IMR-90 (cell line): ENCODE measurements at regions not wholly inside any gene's neighbourhood (a gene's known extent, or its start where the extent isn't known, plus 50 kb on each side); places are given as distances from the start of the nearest gene placed in this dataset.

Experiments
- ATAC-seq: fragments of 200-7000 bp; cut with Tn5 transposase; 2 replicates; pipeline ENCODE4 v1.9.1; 2020; ENCODE audit warnings: low read depth, mild to moderate bottlenecking, moderate library complexity
- BruUV-seq: library from RNA; stranded (reverse); fragments of 400-500 nt; replicated peaks from 2 replicates; lab custom pipeline; 2021; lab: Mats Ljungman, UMichigan
- CTCF ChIA-PET: fragments of 300-600 bp; formaldehyde crosslinking; extraction: SDS; loops from one replicate; lab custom pipeline; 2021; ENCODE audit warnings: antibody characterized with exemption; lab: Yijun Ruan, JAX
- POLR2A ChIA-PET: fragments of 300-600 bp; sonication (Branson Sonifier 250); formaldehyde crosslinking; loops from one replicate; lab custom pipeline; 2022; ENCODE audit warnings: antibody characterized with exemption; ENCODE audit not compliant: unreplicated experiment; lab: Charles Lee
- DNase-seq: peaks from one replicate; pipeline ENCODE4 v3.0.0; 2013
- H2AFZ ChIP-seq: replicated peaks from 2 replicates; pipeline ENCODE3; 2013; ENCODE audit warnings: low read length, mild to moderate bottlenecking; ENCODE audit not compliant: poor library complexity
- H2AK5ac ChIP-seq: 2 replicates; pipeline ENCODE4 v1.6.1; 2013; ENCODE audit warnings: low read depth, low read length, inconsistent platforms
- H2AK9ac ChIP-seq: replicated peaks from 2 replicates; pipeline ENCODE3; 2013; ENCODE audit warnings: mild to moderate bottlenecking, low read depth, low read length, moderate library complexity; ENCODE audit not compliant: poor library complexity
- H2BK120ac ChIP-seq: 2 replicates; pipeline ENCODE4 v1.6.1; 2013; ENCODE audit warnings: low read depth, low read length, inconsistent platforms
- H2BK15ac ChIP-seq: 3 replicates; pipeline ENCODE4 v1.6.1; 2013; ENCODE audit warnings: low read depth, low read length, inconsistent platforms
- H2BK20ac ChIP-seq: 2 replicates; pipeline ENCODE4 v1.6.1; 2013; ENCODE audit warnings: low read depth, mild to moderate bottlenecking, inconsistent platforms, low read length, moderate library complexity
- H2BK5ac ChIP-seq: 2 replicates; pipeline ENCODE4 v1.6.1; 2013; ENCODE audit warnings: mild to moderate bottlenecking, low read depth, low read length, inconsistent platforms; ENCODE audit not compliant: poor library complexity, severe bottlenecking
- H3K14ac ChIP-seq: replicated peaks from 2 replicates; pipeline ENCODE4 v1.6.1; 2013; ENCODE audit warnings: low read depth, low read length, inconsistent platforms
- H3K18ac ChIP-seq: 2 replicates; pipeline ENCODE4 v1.6.1; 2013; ENCODE audit warnings: low read depth, low read length, control low read depth
- H3K23ac ChIP-seq: 2 replicates; pipeline ENCODE4 v1.6.1; 2013; ENCODE audit warnings: low read depth, low read length, inconsistent platforms
- H3K27ac ChIP-seq: 2 replicates; pipeline ENCODE4 v1.5.1; 2013; ENCODE audit warnings: mild to moderate bottlenecking, control low read depth, low read length; ENCODE audit not compliant: insufficient read depth
- H3K27me3 ChIP-seq: 2 replicates; pipeline ENCODE4 v1.6.1; 2013; ENCODE audit warnings: low read length; ENCODE audit not compliant: control insufficient read depth, insufficient read depth
- H3K36me3 ChIP-seq: 2 replicates; pipeline ENCODE4 v1.6.1; 2013; ENCODE audit warnings: low read length, mixed read lengths; ENCODE audit not compliant: control insufficient read depth, insufficient read depth
- H3K4ac ChIP-seq: 2 replicates; pipeline ENCODE4 v1.6.1; 2013; ENCODE audit warnings: low read depth, low read length, inconsistent platforms
- H3K4me1 ChIP-seq: 2 replicates; pipeline ENCODE4 v1.6.1; 2013; ENCODE audit warnings: low read length, mixed read lengths; ENCODE audit not compliant: control insufficient read depth, insufficient read depth
- H3K4me2 ChIP-seq: 2 replicates; pipeline ENCODE4 v1.6.1; 2013; ENCODE audit warnings: low read depth, mild to moderate bottlenecking, control low read depth, low read length, moderate library complexity
- H3K4me3 ChIP-seq: 2 replicates; pipeline ENCODE4 v1.5.1; 2013; ENCODE audit warnings: low read depth, mild to moderate bottlenecking, control low read depth, low read length, moderate library complexity; ENCODE audit not compliant: insufficient read depth
- H3K56ac ChIP-seq: 2 replicates; pipeline ENCODE4 v1.6.1; 2013; ENCODE audit warnings: low read length, inconsistent platforms; ENCODE audit not compliant: insufficient read depth; ENCODE audit errors: extremely low read depth
- H3K79me1 ChIP-seq, 2 experiments: 2 replicates each; pipeline ENCODE4 v1.6.1; 2013; ENCODE audit warnings: low read length in 2 of 2, inconsistent platforms in 1 of 2, low read depth in 1 of 2
- H3K9ac ChIP-seq: 2 replicates; pipeline ENCODE4 v1.6.1; 2013; ENCODE audit warnings: low read depth, low read length, control low read depth
- H3K9me1 ChIP-seq: 2 replicates; pipeline ENCODE4 v1.6.1; 2013; ENCODE audit warnings: low read length, inconsistent platforms; ENCODE audit not compliant: insufficient read depth
- H3K9me3 ChIP-seq: 2 replicates; pipeline ENCODE4 v1.6.1; 2013; ENCODE audit warnings: low read length; ENCODE audit not compliant: control insufficient read depth, insufficient read depth
- H4K20me1 ChIP-seq: 2 replicates; pipeline ENCODE4 v1.6.1; 2013; ENCODE audit warnings: low read length, inconsistent platforms; ENCODE audit not compliant: insufficient read depth
- H4K5ac ChIP-seq: 2 replicates; pipeline ENCODE4 v1.6.1; 2013; ENCODE audit warnings: mild to moderate bottlenecking, low read depth, low read length, control low read depth
- H4K8ac ChIP-seq, 2 experiments: 2 replicates each; pipeline ENCODE4 v1.6.1; 2013; ENCODE audit warnings: low read depth in 2 of 2, low read length in 2 of 2, control low read depth in 1 of 2, inconsistent platforms in 1 of 2
- H4K91ac ChIP-seq: 2 replicates; pipeline ENCODE4 v1.6.1; 2013; ENCODE audit warnings: low read depth, low read length, inconsistent platforms; ENCODE audit not compliant: insufficient read depth
- FOS ChIP-seq: fragments of 150-350 bp; IDR thresholded peaks from 2 replicates; pipeline ENCODE4 v1.6.1; 2016; ENCODE audit warnings: low read depth, low read length
- MAFK ChIP-seq: IDR thresholded peaks from 2 replicates; pipeline ENCODE4 v1.6.1; 2012; ENCODE audit warnings: low read depth, low read length, improper control_type of control experiment
- MAZ ChIP-seq: IDR thresholded peaks from 2 replicates; pipeline ENCODE4 v1.6.1; 2012; ENCODE audit warnings: low read depth, mild to moderate bottlenecking, low read length, improper control_type of control experiment, moderate library complexity, borderline replicate concordance
- MXI1 ChIP-seq: IDR thresholded peaks from 2 replicates; pipeline ENCODE4 v1.6.1; 2012; ENCODE audit warnings: low read depth, mild to moderate bottlenecking, low read length, moderate library complexity, borderline replicate concordance
- NFE2L2 ChIP-seq: fragments of 150-350 bp; IDR thresholded peaks from 2 replicates; pipeline ENCODE4 v1.6.1; 2016; ENCODE audit warnings: low read depth, mild to moderate bottlenecking, low read length
- POLR2A ChIP-seq: IDR thresholded peaks from 2 replicates; pipeline ENCODE4 v1.6.1; 2012; ENCODE audit warnings: mild to moderate bottlenecking, low read depth, low read length
- RAD21 ChIP-seq: IDR thresholded peaks from 2 replicates; pipeline ENCODE4 v1.6.1; 2012; ENCODE audit warnings: low read length, improper control_type of control experiment
- RCOR1 ChIP-seq: IDR thresholded peaks from 2 replicates; pipeline ENCODE4 v1.6.1; 2012; ENCODE audit warnings: mild to moderate bottlenecking, low read length, improper control_type of control experiment; ENCODE audit not compliant: insufficient replicate concordance
- RFX5 ChIP-seq: IDR thresholded peaks from 2 replicates; pipeline ENCODE4 v1.8.0; 2012; ENCODE audit warnings: low read depth, mild to moderate bottlenecking, low read length, moderate library complexity
- SMC3 ChIP-seq: fragments of 150-350 bp; IDR thresholded peaks from 2 replicates; pipeline ENCODE4 v1.6.1; 2016; ENCODE audit warnings: low read depth, mild to moderate bottlenecking, antibody characterized with exemption, low read length, moderate library complexity
- WGBS, 2 experiments: methylation state at CpG; one replicate each; pipeline versions ENCODE4 v1.1.5 to v1.1.7; 2013; ENCODE audit warnings: missing lambda C conversion rate in 2 of 2; ENCODE audit not compliant: insufficient read length in 1 of 2; ENCODE audit errors: extremely low coverage in 2 of 2; 5-methylcytosine and 5-hydroxymethylcytosine counted together
- dilution Hi-C: fragments of 300-500 bp; cut with HindIII; formaldehyde crosslinking; loops from one replicate; pipeline ENCODE4 v1.14.3; 2018; ENCODE audit warnings: low sequenced_read_pairs; ENCODE audit not compliant: unreplicated experiment
- in situ Hi-C: fragments of 300-500 bp; cut with MboI; formaldehyde crosslinking; loops from 3 replicates; pipeline ENCODE4 v1.14.3; 2019; ENCODE audit warnings: low sequenced_read_pairs, inconsistent platforms, mixed read lengths
- intact Hi-C: fragments of 100-400 bp; cut with micrococcal nuclease; formaldehyde crosslinking; loops from 2 replicates; pipeline ENCODE4 v1.10.0; 2022
- TF ChIP-seq, protein P1 (sequence below): fragments of 150-350 bp; IDR thresholded peaks from 2 replicates; pipeline ENCODE4 v1.6.1; 2016; ENCODE audit warnings: low read depth, mild to moderate bottlenecking, low read length, moderate library complexity, borderline replicate concordance
- TF ChIP-seq, protein P2 (sequence below): fragments of 150-350 bp; IDR thresholded peaks from 2 replicates; pipeline ENCODE4 v1.6.1; 2017; ENCODE audit warnings: mild to moderate bottlenecking, antibody characterized with exemption, low read length, low read depth
- TF ChIP-seq, protein P3 (sequence below): conservative IDR thresholded peaks from 2 replicates; pipeline ENCODE4 v1.5.1; 2012; ENCODE audit warnings: mild to moderate bottlenecking, low read depth, low read length, improper control_type of control experiment

DNA sequence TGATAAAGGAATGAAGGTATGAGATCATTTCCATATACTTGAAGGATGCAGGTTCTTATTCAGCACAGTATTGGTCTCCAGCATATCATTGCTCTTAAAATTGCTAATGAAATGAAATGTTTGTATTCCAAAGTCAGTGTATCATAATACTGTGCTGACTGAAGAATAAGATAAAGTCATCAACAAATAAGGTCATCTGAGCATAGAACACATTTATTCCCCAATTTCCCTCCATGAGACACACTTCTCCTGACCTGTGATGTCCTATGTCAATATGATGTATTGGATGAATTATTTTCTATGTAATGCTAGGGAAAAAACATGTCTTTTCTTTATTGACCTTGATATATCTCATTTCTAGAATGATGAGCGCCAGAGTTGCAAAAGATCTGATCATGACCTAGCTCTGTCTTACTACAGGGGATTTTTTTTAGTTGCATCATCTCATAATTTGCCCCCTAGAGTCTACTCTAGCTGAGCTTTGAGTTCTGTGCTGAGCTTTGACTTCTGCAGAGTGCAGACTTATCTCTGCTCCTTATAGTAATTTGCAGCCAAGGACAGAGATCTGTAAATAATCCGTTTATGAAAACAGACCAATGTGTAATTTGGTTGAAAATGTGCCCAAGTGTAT lies 859.8 kb downstream of the TRIB2 start:
- no peak overlapping the region for H4K5ac ChIP-seq
- no CpG with 5 or more reads among the region's 2 CpGs for WGBS, 2 experiments
- no peak overlapping the region for H3K4me3 ChIP-seq
- ChIA-PET CTCF (no interaction called here), POLR2A (no interaction called here)
- dilution Hi-C loops (no loop called here), in situ Hi-C loops (no loop called here), intact Hi-C loops (no loop called here)
- ATAC-seq (no peak), DNase-seq (no peak)
- BruUV-seq = no TSS peak
- H3K9ac ChIP-seq = no peak overlapping the region
- H4K20me1 ChIP-seq = no peaks in the 10 kb centered on the region
- no peak overlapping the region for H2AK9ac ChIP-seq
- no peak overlapping the region for H3K27ac ChIP-seq
- no peaks in the 10 kb centered on the region for H3K79me1 ChIP-seq
- no peak overlapping the region for H2BK20ac ChIP-seq
- H3K27me3 ChIP-seq = no peaks in the 10 kb centered on the region
- no peak overlapping the region for H2BK120ac ChIP-seq
- no peaks in the 10 kb centered on the region for H3K36me3 ChIP-seq
- H3K18ac ChIP-seq = no peak overlapping the region
- H4K8ac ChIP-seq = no peak overlapping the region
- H2AK5ac ChIP-seq = no peak overlapping the region
- H3K4me1 ChIP-seq = no peaks in the 10 kb centered on the region
- H3K9me3 ChIP-seq = peaks cover 7% of the 10 kb centered on the region
- H2BK5ac ChIP-seq = no peak overlapping the region
- H3K9me1 ChIP-seq = no peaks in the 10 kb centered on the region
- no peak overlapping the region for H3K56ac ChIP-seq
- no peak overlapping the region for H3K4ac ChIP-seq
- no peak overlapping the region for H3K14ac ChIP-seq
- H2AFZ ChIP-seq = no peak overlapping the region
- H3K23ac ChIP-seq = no peak overlapping the region
- H2BK15ac ChIP-seq = no peak overlapping the region
- no peak overlapping the region for H3K4me2 ChIP-seq
- TF ChIP-seq MAFK (no peak), SMC3 (no peak), FOS (no peak), RAD21 (no peak), RCOR1 (no peak), MXI1 (no peak), POLR2A (no peak), MAZ (no peak), RFX5 (no peak), NFE2L2 (no peak)
- TF ChIP-seq, protein P1, sequence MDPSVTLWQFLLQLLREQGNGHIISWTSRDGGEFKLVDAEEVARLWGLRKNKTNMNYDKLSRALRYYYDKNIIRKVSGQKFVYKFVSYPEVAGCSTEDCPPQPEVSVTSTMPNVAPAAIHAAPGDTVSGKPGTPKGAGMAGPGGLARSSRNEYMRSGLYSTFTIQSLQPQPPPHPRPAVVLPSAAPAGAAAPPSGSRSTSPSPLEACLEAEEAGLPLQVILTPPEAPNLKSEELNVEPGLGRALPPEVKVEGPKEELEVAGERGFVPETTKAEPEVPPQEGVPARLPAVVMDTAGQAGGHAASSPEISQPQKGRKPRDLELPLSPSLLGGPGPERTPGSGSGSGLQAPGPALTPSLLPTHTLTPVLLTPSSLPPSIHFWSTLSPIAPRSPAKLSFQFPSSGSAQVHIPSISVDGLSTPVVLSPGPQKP = no peak
- TF ChIP-seq, protein P2, sequence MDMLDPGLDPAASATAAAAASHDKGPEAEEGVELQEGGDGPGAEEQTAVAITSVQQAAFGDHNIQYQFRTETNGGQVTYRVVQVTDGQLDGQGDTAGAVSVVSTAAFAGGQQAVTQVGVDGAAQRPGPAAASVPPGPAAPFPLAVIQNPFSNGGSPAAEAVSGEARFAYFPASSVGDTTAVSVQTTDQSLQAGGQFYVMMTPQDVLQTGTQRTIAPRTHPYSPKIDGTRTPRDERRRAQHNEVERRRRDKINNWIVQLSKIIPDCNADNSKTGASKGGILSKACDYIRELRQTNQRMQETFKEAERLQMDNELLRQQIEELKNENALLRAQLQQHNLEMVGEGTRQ = no peak
- TF ChIP-seq, protein P3, sequence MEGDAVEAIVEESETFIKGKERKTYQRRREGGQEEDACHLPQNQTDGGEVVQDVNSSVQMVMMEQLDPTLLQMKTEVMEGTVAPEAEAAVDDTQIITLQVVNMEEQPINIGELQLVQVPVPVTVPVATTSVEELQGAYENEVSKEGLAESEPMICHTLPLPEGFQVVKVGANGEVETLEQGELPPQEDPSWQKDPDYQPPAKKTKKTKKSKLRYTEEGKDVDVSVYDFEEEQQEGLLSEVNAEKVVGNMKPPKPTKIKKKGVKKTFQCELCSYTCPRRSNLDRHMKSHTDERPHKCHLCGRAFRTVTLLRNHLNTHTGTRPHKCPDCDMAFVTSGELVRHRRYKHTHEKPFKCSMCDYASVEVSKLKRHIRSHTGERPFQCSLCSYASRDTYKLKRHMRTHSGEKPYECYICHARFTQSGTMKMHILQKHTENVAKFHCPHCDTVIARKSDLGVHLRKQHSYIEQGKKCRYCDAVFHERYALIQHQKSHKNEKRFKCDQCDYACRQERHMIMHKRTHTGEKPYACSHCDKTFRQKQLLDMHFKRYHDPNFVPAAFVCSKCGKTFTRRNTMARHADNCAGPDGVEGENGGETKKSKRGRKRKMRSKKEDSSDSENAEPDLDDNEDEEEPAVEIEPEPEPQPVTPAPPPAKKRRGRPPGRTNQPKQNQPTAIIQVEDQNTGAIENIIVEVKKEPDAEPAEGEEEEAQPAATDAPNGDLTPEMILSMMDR = no peak
- no peak overlapping the region for H4K91ac ChIP-seq
